Esophagus mucosa (tissue), 1 donor: ENCODE measurements at regions not wholly inside any gene's neighbourhood (a gene's known extent, or its start where the extent isn't known, plus 50 kb on each side); places are given as distances from the start of the nearest gene placed in this dataset.
"Not testable (repeated sequence)": the region's sequence is repeated elsewhere in the genome, so short reads cannot be mapped to it uniquely, and the experiment has no call there.

Source experiments
- ATAC-seq: fragments of 200-7000 bp; cut with Tn5 transposase; one replicate; pipeline ENCODE4 v1.9.1; 2020
- donor health status: DM: yes; HTN: yes; CAD: no.

GRCh38 chr9:40885858-40886257 is 242.6 kb downstream of the FOXD4L6 start:
- ATAC-seq, result not testable (repeated sequence)

DNA sequence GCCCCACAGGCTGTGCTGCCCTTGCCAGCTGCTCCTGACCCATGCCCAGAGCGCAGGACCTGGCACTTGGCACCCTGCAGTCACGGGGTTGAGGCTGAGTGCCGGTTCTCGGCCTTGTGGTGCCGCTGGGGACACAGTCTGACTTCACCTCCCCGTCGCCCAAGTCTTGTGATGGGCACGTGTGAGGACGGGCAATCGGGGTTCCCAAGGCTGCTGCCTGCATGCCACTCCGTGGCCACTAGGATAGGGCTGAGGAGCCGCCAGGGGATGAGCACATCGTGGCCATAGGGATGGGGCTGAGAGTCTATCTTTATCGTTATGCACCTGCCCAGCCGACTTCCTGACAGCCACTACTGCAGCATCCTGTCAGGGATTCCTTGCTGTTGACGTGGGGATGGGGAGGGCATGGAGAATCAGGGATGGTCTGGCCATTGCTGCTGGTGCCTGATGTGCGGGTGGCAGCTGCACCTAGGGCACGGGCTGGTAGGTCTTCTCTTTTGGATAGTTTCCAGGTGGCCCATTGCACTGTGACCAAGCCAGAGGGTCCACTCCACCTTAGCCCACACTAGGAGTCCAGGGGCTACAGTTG is 243.5 kb downstream of the FOXD4L6 start:
- peak; percentile 18 for ATAC-seq

DNA sequence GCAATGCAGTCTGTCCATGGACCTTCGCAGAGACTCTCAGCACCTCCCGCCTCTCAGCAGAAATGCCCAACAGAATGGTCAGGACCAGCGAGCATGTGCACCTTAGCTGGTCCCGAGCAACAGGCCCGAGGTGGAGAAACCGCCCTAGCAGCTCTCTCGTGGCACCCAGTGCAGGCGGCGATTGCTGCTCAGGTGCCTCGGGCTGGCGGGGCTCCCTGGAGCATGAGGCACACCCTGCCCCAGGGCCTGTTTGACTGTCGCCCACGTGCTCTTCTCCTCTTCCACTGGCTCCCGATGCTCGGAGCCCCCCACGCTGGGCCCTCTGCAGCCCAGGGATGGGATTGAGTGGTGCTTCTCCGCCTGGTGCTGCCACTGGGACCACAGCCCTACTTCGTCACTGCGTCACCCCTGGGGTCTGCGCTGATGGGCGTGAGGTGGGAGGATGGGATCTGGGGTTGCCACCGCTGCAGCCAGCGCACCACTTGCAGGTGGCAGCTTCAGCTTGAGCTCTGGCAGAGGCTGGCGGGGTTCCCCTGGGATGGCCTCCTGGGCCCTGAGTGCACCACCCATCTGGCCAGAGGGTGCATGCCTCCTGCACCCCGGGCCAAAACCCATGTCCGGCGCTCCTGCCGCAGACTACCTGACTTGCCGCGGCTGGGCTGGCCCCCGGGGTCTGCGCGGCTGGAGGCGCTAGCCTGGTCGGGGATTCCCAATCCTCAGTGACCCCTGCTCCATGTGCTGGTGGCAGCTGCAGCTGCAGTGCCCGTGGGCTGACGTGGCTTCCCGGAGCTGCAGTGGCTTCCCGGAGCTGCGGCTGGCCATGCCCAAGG is 244.2 kb downstream of the FOXD4L6 start:
- peak; percentile 18 for ATAC-seq

DNA sequence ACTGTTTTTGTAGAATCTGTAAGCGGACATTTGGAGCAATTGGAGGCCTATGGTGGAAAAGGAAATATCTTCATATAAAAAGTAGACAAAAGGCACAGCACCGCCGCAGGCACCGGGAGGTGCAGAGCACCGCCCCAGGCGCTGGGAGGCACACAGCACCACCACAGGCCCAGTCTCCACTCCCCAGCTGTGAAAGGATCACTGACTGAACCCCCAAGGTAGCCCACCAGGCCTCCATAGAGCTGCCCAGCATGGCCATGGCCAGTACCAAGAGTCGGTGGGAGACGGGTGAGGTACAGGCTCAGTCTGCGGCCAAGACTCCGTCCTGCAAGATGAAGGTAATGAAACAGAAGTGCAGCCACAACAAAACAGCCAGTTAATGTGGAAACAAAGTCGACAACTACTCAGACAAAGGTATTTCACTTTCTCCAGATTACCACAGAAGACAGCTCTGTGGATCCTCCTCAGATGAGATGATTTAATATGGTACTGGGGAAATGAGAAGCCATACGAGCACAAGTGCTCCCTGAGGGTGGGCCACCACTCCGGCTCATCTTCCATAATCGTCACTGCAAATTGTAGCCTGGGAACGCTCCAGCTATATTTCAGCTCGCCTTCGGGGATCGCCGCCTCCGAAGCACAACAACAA is 244.9 kb downstream of the FOXD4L6 start:
- not testable (repeated sequence) for ATAC-seq

DNA sequence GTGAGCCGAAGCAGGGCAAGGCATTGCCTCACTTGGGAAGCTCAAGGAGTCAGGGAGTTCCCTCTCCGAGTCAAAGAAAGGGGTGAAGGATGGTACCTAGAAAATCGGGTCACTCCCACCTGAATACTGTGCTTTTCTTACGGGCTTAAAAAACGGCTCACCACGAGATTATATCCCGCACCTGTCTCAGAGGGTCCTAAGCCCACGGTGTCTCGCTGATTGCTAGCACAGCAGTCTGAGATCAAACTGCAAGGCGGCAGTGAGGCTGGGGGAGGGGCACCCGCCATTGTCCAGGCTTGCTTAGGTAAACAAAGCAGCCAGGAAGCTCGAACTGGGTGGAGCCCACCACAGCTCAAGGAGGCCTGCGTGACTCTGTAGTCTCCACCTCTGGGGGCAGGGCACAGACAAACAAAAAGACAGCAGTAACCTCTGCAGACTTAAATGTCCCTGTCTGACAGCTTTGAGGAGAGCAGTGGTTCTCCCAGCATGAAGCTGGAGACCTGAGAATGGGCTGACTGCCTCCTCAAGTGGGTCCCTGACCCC is 254.7 kb downstream of the FOXD4L6 start:
- ATAC-seq, result not testable (repeated sequence)

- ATAC-seq, result not testable (repeated sequence)
Measured at GRCh38 chr9:40868437-40868836, 260.0 kb downstream of the FOXD4L6 start.
